OCI-LY1 (cell line): ENCODE measurements at regions not wholly inside any gene's neighbourhood (a gene's known extent, or its start where the extent isn't known, plus 50 kb on each side); places are given as distances from the start of the nearest gene placed in this dataset.

Experiments
- EZH2 ChIP-seq: fragments of 200-600 bp; sonication (generic), shearing (Covaris generic); IDR thresholded peaks from 2 replicates; pipeline ENCODE4 v1.8.0; 2017; ENCODE audit warnings: borderline replicate concordance, mixed run types, mild to moderate bottlenecking, antibody characterized with exemption, low read length, moderate library complexity, mixed read lengths
- TF ChIP-seq, protein P1 (sequence below): fragments of 200-600 bp; sonication (generic), shearing (Covaris generic); IDR thresholded peaks from 2 replicates; pipeline ENCODE4 v1.5.1; 2017; ENCODE audit warnings: mild to moderate bottlenecking, antibody characterized with exemption, low read length, moderate library complexity, mixed read lengths

DNA sequence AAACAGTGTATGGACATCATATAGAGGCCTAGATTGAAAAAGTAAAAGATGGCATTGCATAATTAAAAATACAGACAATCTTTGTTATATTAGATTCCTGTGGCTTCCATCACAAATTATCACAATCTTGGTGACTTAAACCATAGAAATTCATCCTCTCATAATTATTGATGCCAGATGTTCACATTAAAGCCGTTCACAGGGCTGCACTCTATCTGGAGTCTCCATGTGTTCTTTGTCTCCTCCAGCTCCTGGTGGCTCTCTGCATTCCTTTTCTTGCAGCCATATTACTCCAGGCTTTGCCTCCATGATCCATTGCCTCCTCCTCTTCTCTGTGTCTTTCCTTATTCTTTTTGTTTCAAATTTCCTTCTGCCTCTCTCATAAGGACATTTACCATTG, 875.7 kb upstream of the USP15 start:
- TF ChIP-seq, protein P1, sequence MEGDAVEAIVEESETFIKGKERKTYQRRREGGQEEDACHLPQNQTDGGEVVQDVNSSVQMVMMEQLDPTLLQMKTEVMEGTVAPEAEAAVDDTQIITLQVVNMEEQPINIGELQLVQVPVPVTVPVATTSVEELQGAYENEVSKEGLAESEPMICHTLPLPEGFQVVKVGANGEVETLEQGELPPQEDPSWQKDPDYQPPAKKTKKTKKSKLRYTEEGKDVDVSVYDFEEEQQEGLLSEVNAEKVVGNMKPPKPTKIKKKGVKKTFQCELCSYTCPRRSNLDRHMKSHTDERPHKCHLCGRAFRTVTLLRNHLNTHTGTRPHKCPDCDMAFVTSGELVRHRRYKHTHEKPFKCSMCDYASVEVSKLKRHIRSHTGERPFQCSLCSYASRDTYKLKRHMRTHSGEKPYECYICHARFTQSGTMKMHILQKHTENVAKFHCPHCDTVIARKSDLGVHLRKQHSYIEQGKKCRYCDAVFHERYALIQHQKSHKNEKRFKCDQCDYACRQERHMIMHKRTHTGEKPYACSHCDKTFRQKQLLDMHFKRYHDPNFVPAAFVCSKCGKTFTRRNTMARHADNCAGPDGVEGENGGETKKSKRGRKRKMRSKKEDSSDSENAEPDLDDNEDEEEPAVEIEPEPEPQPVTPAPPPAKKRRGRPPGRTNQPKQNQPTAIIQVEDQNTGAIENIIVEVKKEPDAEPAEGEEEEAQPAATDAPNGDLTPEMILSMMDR, result no peak
- no peak for TF ChIP-seq EZH2
